H1 (cell line): ENCODE measurements at regions not wholly inside any gene's neighbourhood (a gene's known extent, or its start where the extent isn't known, plus 50 kb on each side); places are given as distances from the start of the nearest gene placed in this dataset.

Experiments
- CTCF ChIA-PET: fragments of 300-600 bp; sonication (Branson Sonifier 250); formaldehyde crosslinking; loops from one replicate; lab custom pipeline; 2021; ENCODE audit not compliant: partially characterized antibody; lab: Charles Lee
- POLR2A ChIA-PET: fragments of 300-600 bp; sonication (Branson Sonifier 250); formaldehyde crosslinking; loops from one replicate; lab custom pipeline; 2021; ENCODE audit warnings: inconsistent platforms; ENCODE audit not compliant: partially characterized antibody; lab: Charles Lee
- DNase-seq, 2 experiments: peaks; one replicate each; pipeline versions ENCODE4 v3.0.0 to v3.0.0-alpha.2; 2010 to 2022; ENCODE audit warnings: low spot score in 2 of 2, low read depth in 1 of 2, mixed read lengths in 1 of 2
- FAIRE-seq: peaks from 2 replicates; lab custom pipeline; 2011; peaks lifted over from hg19 to GRCh38; lab: Jason Lieb, UNC
- H2AFZ ChIP-seq: 2 replicates; pipeline ENCODE4 v1.8.1; 2012; ENCODE audit warnings: low read length, inconsistent platforms
- H2AK5ac ChIP-seq: 2 replicates; pipeline ENCODE4 v1.6.1; 2013; ENCODE audit warnings: low read depth, low read length
- H2BK120ac ChIP-seq: replicated peaks from 2 replicates; pipeline ENCODE3; 2013; ENCODE audit warnings: low read depth, low read length, inconsistent platforms
- H2BK12ac ChIP-seq: 2 replicates; pipeline ENCODE4 v1.6.1; 2013; ENCODE audit warnings: low read depth, low read length
- H2BK15ac ChIP-seq: 2 replicates; pipeline ENCODE4 v1.6.1; 2013; ENCODE audit warnings: low read length
- H2BK20ac ChIP-seq: 2 replicates; pipeline ENCODE4 v1.6.1; 2013; ENCODE audit warnings: low read length
- H2BK5ac ChIP-seq: 2 replicates; pipeline ENCODE4 v1.6.1; 2013; ENCODE audit warnings: low read depth, low read length
- H3K14ac ChIP-seq: 2 replicates; pipeline ENCODE4 v1.6.1; 2013; ENCODE audit warnings: inconsistent platforms; ENCODE audit not compliant: insufficient read length
- H3K18ac ChIP-seq: 2 replicates; pipeline ENCODE4 v1.6.1; 2013; ENCODE audit warnings: low read length; ENCODE audit errors: extremely low read depth
- H3K23ac ChIP-seq: 2 replicates; pipeline ENCODE4 v1.6.1; 2013; ENCODE audit warnings: inconsistent platforms; ENCODE audit not compliant: insufficient read length
- H3K23me2 ChIP-seq: 2 replicates; pipeline ENCODE4 v1.6.1; 2013; ENCODE audit warnings: low read depth, low read length
- H3K27ac ChIP-seq: 2 replicates; pipeline ENCODE4 v1.6.1; 2011; ENCODE audit warnings: low read depth, low read length, inconsistent platforms
- H3K27me3 ChIP-seq, 4 experiments: replicated peaks in 1 of 4; 1 replicate in 1 of 4; 2 replicates in 3 of 4; pipeline versions ENCODE4 v1.6.1 to v1.8.1; 2011 to 2013; ENCODE audit warnings: low read length in 3 of 4, mild to moderate bottlenecking in 3 of 4, inconsistent platforms in 2 of 4, mixed read lengths in 2 of 4, moderate library complexity in 1 of 4; ENCODE audit not compliant: control insufficient read depth in 3 of 4, insufficient read depth in 3 of 4; ENCODE audit errors: extremely low read depth in 1 of 4
- H3K36me3 ChIP-seq, 4 experiments: 2 replicates each; pipeline versions ENCODE4 v1.6.1 to v1.8.1; 2011 to 2013; ENCODE audit warnings: mild to moderate bottlenecking in 4 of 4, low read length in 3 of 4, moderate library complexity in 2 of 4, control low read depth in 1 of 4, inconsistent platforms in 1 of 4; ENCODE audit not compliant: insufficient read depth in 4 of 4, control insufficient read depth in 2 of 4
- H3K4ac ChIP-seq: replicated peaks from 2 replicates; pipeline ENCODE3; 2013; ENCODE audit warnings: low read length, low read depth, mixed read lengths, inconsistent platforms; ENCODE audit not compliant: insufficient read length
- H3K4me1 ChIP-seq, 4 experiments: replicated peaks in 1 of 4; 1 replicate in 1 of 4; 2 replicates in 3 of 4; pipeline versions ENCODE4 v1.6.1 to v1.8.1; 2011 to 2013; ENCODE audit warnings: low read length in 3 of 4, inconsistent platforms in 2 of 4, mixed read lengths in 1 of 4; ENCODE audit not compliant: insufficient read depth in 4 of 4, control insufficient read depth in 3 of 4
- H3K4me2 ChIP-seq, 2 experiments: 2 replicates each; pipeline versions ENCODE4 v1.6.1 to v1.8.1; 2011 to 2013; ENCODE audit warnings: low read depth in 2 of 2, low read length in 2 of 2, control low read depth in 1 of 2, inconsistent platforms in 1 of 2, mild to moderate bottlenecking in 1 of 2; ENCODE audit not compliant: insufficient read depth in 1 of 2
- H3K4me3 ChIP-seq, 4 experiments: fragments of 200-600, 300-600 bp in 1 of 4; sonication (generic), shearing (Covaris generic), sonication (Bioruptor Twin) in 1 of 4; 2 replicates each; pipeline versions ENCODE4 v1.5.1 to v1.8.1; 2011 to 2016; ENCODE audit warnings: low read length in 4 of 4, low read depth in 3 of 4, control low read depth in 2 of 4, inconsistent platforms in 2 of 4, mild to moderate bottlenecking in 2 of 4, mixed read lengths in 1 of 4, moderate library complexity in 1 of 4; ENCODE audit not compliant: insufficient read depth in 2 of 4; ENCODE audit errors: extremely low read depth in 1 of 4
- H3K56ac ChIP-seq: replicated peaks from 2 replicates; pipeline ENCODE3; 2013; ENCODE audit warnings: low read depth, mild to moderate bottlenecking, mixed read lengths, low read length, inconsistent platforms; ENCODE audit not compliant: insufficient read length
- H3K79me1 ChIP-seq: 2 replicates; pipeline ENCODE4 v1.6.1; 2013; ENCODE audit warnings: low read depth, low read length, control low read depth
- H3K79me2 ChIP-seq, 2 experiments: 2 replicates each; pipeline versions ENCODE4 v1.6.1 to v1.8.1; 2012 to 2013; ENCODE audit warnings: low read length in 2 of 2, mild to moderate bottlenecking in 2 of 2, inconsistent platforms in 1 of 2; ENCODE audit not compliant: insufficient read depth in 2 of 2, control insufficient read depth in 1 of 2
- H3K9ac ChIP-seq, 4 experiments: replicated peaks in 1 of 4; 1 replicate in 1 of 4; 2 replicates in 3 of 4; pipeline versions ENCODE4 v1.6.1 to v1.8.1; 2011 to 2013; ENCODE audit warnings: low read depth in 3 of 4, low read length in 3 of 4, control low read depth in 2 of 4, mild to moderate bottlenecking in 2 of 4, moderate library complexity in 2 of 4, inconsistent platforms in 1 of 4; ENCODE audit errors: extremely low read depth in 1 of 4
- H3K9me3 ChIP-seq, 2 experiments: 2 replicates each; pipeline versions ENCODE4 v1.6.1 to v1.8.1; 2012 to 2013; ENCODE audit warnings: mild to moderate bottlenecking in 2 of 2, moderate library complexity in 2 of 2, control low read depth in 1 of 2, inconsistent platforms in 1 of 2, low read depth in 1 of 2, low read length in 1 of 2, mixed read lengths in 1 of 2; ENCODE audit not compliant: insufficient read depth in 2 of 2
- H4K20me1 ChIP-seq, 2 experiments: replicated peaks in 1 of 2; 2 replicates each; pipeline versions ENCODE3 to v1.8.1; 2011 to 2013; ENCODE audit warnings: inconsistent platforms in 2 of 2, low read length in 2 of 2, mild to moderate bottlenecking in 1 of 2; ENCODE audit not compliant: insufficient read depth in 2 of 2, control insufficient read depth in 1 of 2
- H4K5ac ChIP-seq: 2 replicates; pipeline ENCODE4 v1.6.1; 2013; ENCODE audit warnings: low read length, low read depth, mixed read lengths, inconsistent platforms; ENCODE audit not compliant: insufficient read length
- H4K8ac ChIP-seq: 2 replicates; pipeline ENCODE4 v1.8.0; 2013; ENCODE audit warnings: mild to moderate bottlenecking, moderate library complexity, low read length, inconsistent platforms; ENCODE audit not compliant: insufficient read depth; ENCODE audit errors: extremely low read depth
- H4K91ac ChIP-seq: replicated peaks from 2 replicates; pipeline ENCODE3; 2013; ENCODE audit warnings: low read length, mixed read lengths, inconsistent platforms; ENCODE audit not compliant: insufficient read length
- BCL11A ChIP-seq, 2 experiments: IDR thresholded peaks; one replicate each; pipeline ENCODE4 v1.6.1; 2011; ENCODE audit warnings: low read depth in 2 of 2, low read length in 2 of 2, mild to moderate bottlenecking in 2 of 2
- BRCA1 ChIP-seq: IDR thresholded peaks from 2 replicates; pipeline ENCODE4 v1.6.1; 2012; ENCODE audit warnings: low read depth, low read length, improper control_type of control experiment
- CEBPB ChIP-seq: IDR thresholded peaks from 2 replicates; pipeline ENCODE4 v1.6.1; 2012; ENCODE audit warnings: low read depth, low read length
- CHD2 ChIP-seq: IDR thresholded peaks from 2 replicates; pipeline ENCODE4 v1.6.1; 2012; ENCODE audit warnings: low read length, improper control_type of control experiment
- CTBP2 ChIP-seq: IDR thresholded peaks from 2 replicates; pipeline ENCODE4 v1.7.0; 2011; ENCODE audit warnings: borderline replicate concordance, mild to moderate bottlenecking, moderate library complexity, mixed read lengths, low read length; ENCODE audit not compliant: insufficient read depth, insufficient read length
- JUND ChIP-seq: IDR thresholded peaks from 2 replicates; pipeline ENCODE4 v1.6.1; 2011; ENCODE audit warnings: mild to moderate bottlenecking, improper control_type of control experiment, low read length
- RFX5 ChIP-seq: IDR thresholded peaks from 2 replicates; pipeline ENCODE4 v1.6.1; 2011; ENCODE audit warnings: low read depth, low read length, improper control_type of control experiment, borderline replicate concordance
- RNF2 ChIP-seq: fragments of 200-900, 300-1000 bp; sonication (generic); IDR thresholded peaks from 2 replicates; pipeline ENCODE4 v1.7.1; 2016; ENCODE audit warnings: borderline replicate concordance, low read depth, mild to moderate bottlenecking, antibody characterized with exemption, low read length; ENCODE audit not compliant: poor library complexity, severe bottlenecking; ENCODE audit errors: missing control alignments
- SIN3A ChIP-seq, 2 experiments: IDR thresholded peaks in 1 of 2; conservative IDR thresholded peaks in 1 of 2; 2 replicates each; pipeline ENCODE4 v1.6.1; 2011 to 2012; ENCODE audit warnings: low read length in 2 of 2, improper control_type of control experiment in 1 of 2, low read depth in 1 of 2, mild to moderate bottlenecking in 1 of 2
- SP1 ChIP-seq: IDR thresholded peaks from 2 replicates; pipeline ENCODE4 v1.6.1; 2011; ENCODE audit warnings: low read depth, low read length
- SRF ChIP-seq: IDR thresholded peaks from 2 replicates; pipeline ENCODE4 v1.6.1; 2011; ENCODE audit warnings: mild to moderate bottlenecking, low read depth, low read length, moderate library complexity
- TEAD4 ChIP-seq: IDR thresholded peaks from 2 replicates; pipeline ENCODE4 v1.6.1; 2012; ENCODE audit warnings: low read depth, low read length, inconsistent platforms, mixed read lengths
- YY1 ChIP-seq: IDR thresholded peaks from 2 replicates; pipeline ENCODE4 v1.6.1; 2011; ENCODE audit warnings: low read depth, mild to moderate bottlenecking, low read length
- WGBS, 2 experiments: shearing (Covaris generic) in 1 of 2; methylation state at CpG; one replicate each; pipeline versions ENCODE4 v1.1.6 to v1.1.7; 2013 to 2015; ENCODE audit warnings: low lambda C conversion rate in 2 of 2, mixed read lengths in 2 of 2, inconsistent platforms in 1 of 2, low coverage in 1 of 2, missing lambda C conversion rate in 1 of 2; ENCODE audit not compliant: insufficient replicate concordance in 2 of 2, insufficient coverage in 1 of 2, insufficient read length in 1 of 2; ENCODE audit errors: extremely low coverage in 1 of 2, missing lambda C conversion rate in 1 of 2; 5-methylcytosine and 5-hydroxymethylcytosine counted together

DNA sequence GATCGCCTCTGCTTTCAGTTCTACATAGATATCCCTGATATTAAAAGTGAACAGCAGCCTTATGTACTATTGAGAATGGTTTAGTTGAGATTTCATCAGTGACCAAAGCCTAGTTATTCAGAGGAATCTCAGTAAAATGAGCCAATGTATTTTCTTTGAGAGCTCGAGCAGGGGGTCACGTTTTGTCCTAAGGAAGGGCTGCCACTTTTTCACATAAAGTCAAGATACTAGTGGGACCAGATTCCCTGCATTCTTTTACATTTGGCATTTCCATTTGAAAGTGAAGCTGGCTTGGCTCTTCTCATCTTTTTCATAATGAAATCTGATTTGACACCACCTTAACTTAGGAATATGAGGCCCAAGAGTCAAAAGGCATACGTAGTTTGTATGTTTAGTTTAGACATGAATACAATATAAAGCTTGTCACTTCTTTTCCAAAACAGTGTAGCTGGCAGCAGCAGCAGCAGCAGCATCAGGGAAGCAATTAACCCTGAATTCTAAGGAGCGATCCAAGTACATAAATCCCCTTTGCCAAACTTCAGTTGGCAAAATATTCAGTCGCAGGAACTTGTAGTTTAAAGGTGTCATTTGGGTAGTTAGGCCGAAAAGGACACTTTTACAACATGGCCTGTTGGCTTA is 1752.2 kb upstream of the PCDH20 start:
- Histone ChIP-seq H3K79me1 (no peaks in the 10 kb centered on the region), H3K9ac (no peak overlapping the region), H4K91ac (no peak overlapping the region), H3K14ac (no peak overlapping the region), H2AK5ac (no peak overlapping the region), H2BK5ac (peak overlapping the region; percentile 79; the same call in 1 of the 2 replicates), H3K4me2 (peak overlapping the region; percentile 34 to 56), H2BK20ac (0 out of 2 replicates have a peak overlapping the region, but pooled peaks have one; percentile 11), H3K4me3 (peak overlapping the region in 1 of 4 experiments; percentile 43; a peak in 1 of 8 replicates), H3K36me3 (no peaks in the 10 kb centered on the region), H3K4me1 (peaks cover 0 to 10% (median 2%) of the 10 kb centered on the region in 4 experiments; a peak in 2 of 7 replicates), H4K5ac (peak overlapping the region; percentile 78), H3K4ac (peak overlapping the region; percentile 32), H2BK120ac (peak overlapping the region; percentile 56), H2BK15ac (no peak overlapping the region), H3K56ac (no peak overlapping the region), H3K9me3 (no peaks in the 10 kb centered on the region), H4K8ac (no peak overlapping the region), H3K23me2 (no peaks in the 10 kb centered on the region), H3K23ac (no peak overlapping the region), H4K20me1 (no peaks in the 10 kb centered on the region), H2BK12ac (peak overlapping the region; percentile 95; the same call in 1 of the 2 replicates), H3K27me3 (no peaks in the 10 kb centered on the region), H3K27ac (peak overlapping the region; percentile 14; the same call in 1 of the 2 replicates), H3K79me2 (no peaks in the 10 kb centered on the region), H2AFZ (peak overlapping the region; percentile 86; the same call in 1 of the 2 replicates), H3K18ac (0 out of 2 replicates have a peak overlapping the region, but pooled peaks have one; percentile 20)
- CTCF ChIA-PET, result interaction anchor here (1.2 kb wide), 1 partner anchor 68 kb away, joined by 3 read pairs; no protein-coding TSS in a partner anchor
- DNase-seq (no peak), FAIRE-seq (peak; percentile 7)
- POLR2A ChIA-PET, result no interaction called here
- 38% methylated on average over 7 of the region's 7 CpGs; no CpG with 5 or more reads in 1 of the 2 experiments for WGBS, 2 experiments
- TF ChIP-seq RFX5 (no peak), CHD2 (no peak), SP1 (peak; percentile 64; the same call in 1 of the 2 replicates), BCL11A (IDR thresholded peaks at IDR 0.05; ENCODE audit: low read depth in 2 of 2, low read length in 2 of 2) (no peak), SRF (no peak), RNF2 (no peak), TEAD4 (peak; percentile 81), YY1 (no peak), CTBP2 (no peak), CEBPB (no peak), JUND (no peak), SIN3A (conservative IDR thresholded peaks at IDR 0.05 in 1 of 2, IDR thresholded peaks at IDR 0.05 in 1 of 2; ENCODE audit: low read depth in 1 of 2, low read length in 2 of 2) (no peak), BRCA1 (no peak)
